HEK293T (cell line): ENCODE measurements at regions not wholly inside any gene's neighbourhood (a gene's known extent, or its start where the extent isn't known, plus 50 kb on each side); places are given as distances from the start of the nearest gene placed in this dataset.

Source experiments
- CTCF ChIA-PET: fragments of 350-600 bp; formaldehyde crosslinking; extraction: SDS; loops from one replicate; lab custom pipeline; 2021; ENCODE audit warnings: antibody characterized with exemption, inconsistent platforms; lab: Yijun Ruan, JAX
- POLR2A ChIA-PET: fragments of 350-600 bp; formaldehyde crosslinking; extraction: SDS; loops from one replicate; lab custom pipeline; 2020; ENCODE audit warnings: antibody characterized with exemption, inconsistent platforms; lab: Yijun Ruan, JAX
- DNase-seq: peaks from one replicate; pipeline ENCODE4 v3.0.0; 2012; ENCODE audit warnings: mixed read lengths; ENCODE audit errors: extremely low spot score
- ARNT ChIP-seq: fragments of 450-650 bp; IDR thresholded peaks from 2 replicates; pipeline ENCODE4 v1.6.1; 2017; ENCODE audit warnings: mild to moderate bottlenecking
- BHLHE40 ChIP-seq: fragments of 450-650 bp; IDR thresholded peaks from 2 replicates; pipeline ENCODE4 v1.6.1; 2016; ENCODE audit warnings: mild to moderate bottlenecking, moderate library complexity, borderline replicate concordance
- CTBP1 ChIP-seq: fragments of 450-650 bp; IDR thresholded peaks from 2 replicates; pipeline ENCODE4 v1.6.1; 2016; ENCODE audit warnings: borderline replicate concordance
- ELF4 ChIP-seq: fragments of 450-650 bp; IDR thresholded peaks from 2 replicates; pipeline ENCODE4 v1.6.1; 2017; ENCODE audit warnings: antibody characterized with exemption
- FOXA1 ChIP-seq: fragments of 450-650 bp; IDR thresholded peaks from 2 replicates; pipeline ENCODE4 v1.6.1; 2016; ENCODE audit warnings: mild to moderate bottlenecking
- FOXK2 ChIP-seq: fragments of 450-650 bp; IDR thresholded peaks from 2 replicates; pipeline ENCODE4 v1.6.1; 2016; ENCODE audit warnings: mild to moderate bottlenecking
- FOXM1 ChIP-seq: fragments of 450-650 bp; IDR thresholded peaks from 2 replicates; pipeline ENCODE4 v1.6.1; 2017; ENCODE audit warnings: mild to moderate bottlenecking, borderline replicate concordance
- HDGF ChIP-seq: fragments of 450-650 bp; IDR thresholded peaks from 2 replicates; pipeline ENCODE4 v1.6.1; 2017; ENCODE audit warnings: antibody characterized with exemption, borderline replicate concordance
- L3MBTL2 ChIP-seq: fragments of 450-650 bp; conservative IDR thresholded peaks from 2 replicates; pipeline ENCODE4 v1.6.1; 2016; ENCODE audit warnings: mild to moderate bottlenecking
- LEF1 ChIP-seq: fragments of 450-650 bp; IDR thresholded peaks from 2 replicates; pipeline ENCODE4 v1.6.1; 2017; ENCODE audit warnings: mild to moderate bottlenecking, borderline replicate concordance
- NFRKB ChIP-seq: fragments of 450-650 bp; IDR thresholded peaks from 2 replicates; pipeline ENCODE4 v1.6.1; 2016; ENCODE audit warnings: mild to moderate bottlenecking, moderate library complexity
- SP1 ChIP-seq: fragments of 450-650 bp; IDR thresholded peaks from 2 replicates; pipeline ENCODE4 v1.6.1; 2017
- SUZ12 ChIP-seq: fragments of 450-650 bp; IDR thresholded peaks from 2 replicates; pipeline ENCODE4 v1.6.1; 2016; ENCODE audit warnings: mild to moderate bottlenecking
- TARDBP ChIP-seq: fragments of 450-650 bp; IDR thresholded peaks from 2 replicates; pipeline ENCODE4 v1.6.1; 2016
- ZNF384 ChIP-seq: fragments of 450-650 bp; IDR thresholded peaks from 2 replicates; pipeline ENCODE4 v1.6.1; 2016
- TF ChIP-seq, protein P1 (sequence below): fragments of 450-650 bp; IDR thresholded peaks from 2 replicates; pipeline ENCODE4 v1.6.1; 2016

DNA sequence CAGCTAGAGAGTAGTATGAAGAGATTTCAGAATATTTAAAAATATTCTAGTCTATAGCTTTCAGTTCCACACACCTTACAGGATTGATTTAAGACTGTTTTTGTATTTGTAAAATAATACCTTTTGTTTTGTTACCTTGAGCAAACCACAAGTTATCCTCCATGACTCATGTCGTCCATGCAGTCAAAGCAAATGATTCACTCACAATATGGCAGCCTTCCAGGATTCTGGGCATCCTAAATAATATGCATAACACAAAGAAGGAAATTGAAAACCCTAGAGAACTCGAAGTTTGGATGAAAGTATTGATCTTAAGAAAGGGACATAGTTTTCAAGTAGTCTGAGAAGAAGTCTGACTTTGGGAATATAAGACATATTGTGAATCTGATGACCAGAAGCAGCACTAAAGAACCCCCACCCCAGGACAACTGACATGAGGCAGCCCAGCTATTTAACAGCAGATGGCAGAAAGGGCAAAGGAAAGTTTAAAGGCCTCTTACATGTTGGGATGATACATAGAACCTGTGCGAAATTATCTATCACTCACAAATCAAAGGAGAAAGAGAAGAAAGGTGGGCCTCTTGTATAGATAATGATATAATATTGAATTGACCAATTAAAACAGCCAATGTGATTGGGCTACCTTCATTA is 857.9 kb downstream of the BRINP3 start:
- ChIA-PET CTCF (no interaction called here), POLR2A (no interaction called here)
- TF ChIP-seq FOXM1 (no peak), HDGF (no peak), ZNF384 (no peak), FOXK2 (no peak), SP1 (no peak), ELF4 (no peak), LEF1 (no peak), NFRKB (no peak), ARNT (no peak), CTBP1 (no peak)
- TF ChIP-seq, protein P1, sequence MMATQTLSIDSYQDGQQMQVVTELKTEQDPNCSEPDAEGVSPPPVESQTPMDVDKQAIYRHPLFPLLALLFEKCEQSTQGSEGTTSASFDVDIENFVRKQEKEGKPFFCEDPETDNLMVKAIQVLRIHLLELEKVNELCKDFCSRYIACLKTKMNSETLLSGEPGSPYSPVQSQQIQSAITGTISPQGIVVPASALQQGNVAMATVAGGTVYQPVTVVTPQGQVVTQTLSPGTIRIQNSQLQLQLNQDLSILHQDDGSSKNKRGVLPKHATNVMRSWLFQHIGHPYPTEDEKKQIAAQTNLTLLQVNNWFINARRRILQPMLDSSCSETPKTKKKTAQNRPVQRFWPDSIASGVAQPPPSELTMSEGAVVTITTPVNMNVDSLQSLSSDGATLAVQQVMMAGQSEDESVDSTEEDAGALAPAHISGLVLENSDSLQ = no peak
- DNase-seq = no peak

DNA sequence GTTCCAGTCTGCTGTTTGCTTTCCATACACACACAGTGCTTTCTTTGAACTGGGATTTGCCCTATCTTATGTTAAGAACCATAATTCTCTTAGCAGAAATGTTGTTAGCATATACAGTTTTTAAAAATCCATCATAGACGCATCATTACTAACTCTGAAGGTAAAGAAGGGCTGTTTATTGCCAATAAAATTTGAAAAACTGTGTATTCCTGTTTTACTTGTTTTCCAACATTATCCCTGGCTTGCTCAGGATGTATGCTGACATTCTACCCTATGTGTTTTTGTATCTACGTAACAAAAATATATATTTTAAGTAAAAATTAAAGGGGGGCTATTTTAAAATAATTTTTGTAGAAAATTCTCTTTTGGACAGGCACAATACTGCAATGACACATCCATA is 857.2 kb downstream of the BRINP3 start:
- ChIA-PET POLR2A (no interaction called here), CTCF (no interaction called here)
- no peak for TF ChIP-seq L3MBTL2
- no peak for TF ChIP-seq SP1
- TF ChIP-seq FOXK2 = no peak
- no peak for TF ChIP-seq TARDBP
- TF ChIP-seq ZNF384 = no peak
- TF ChIP-seq SUZ12 = no peak
- TF ChIP-seq ARNT = no peak
- no peak for DNase-seq

DNA sequence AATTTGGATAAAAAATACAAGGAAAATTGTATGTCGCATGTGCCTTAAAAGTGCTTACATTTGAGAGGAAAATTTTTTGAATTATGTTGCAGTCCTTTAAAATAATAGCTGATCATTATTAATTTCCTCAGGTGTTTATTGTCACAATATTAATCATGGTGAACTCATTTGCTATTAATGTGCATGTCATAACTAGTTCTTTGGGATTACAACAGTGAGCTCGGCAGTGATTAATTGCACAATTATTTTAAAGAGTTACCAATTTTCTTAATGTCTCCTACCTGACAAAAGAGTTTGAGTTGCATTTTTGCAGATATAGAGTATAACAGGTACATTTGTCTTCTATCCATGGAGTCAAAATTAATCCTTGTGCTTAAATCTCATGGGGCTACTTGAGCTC is 854.3 kb downstream of the BRINP3 start:
- DNase-seq = no peak
- TF ChIP-seq HDGF (no peak), L3MBTL2 (no peak), BHLHE40 (no peak), SUZ12 (no peak), SP1 (no peak), ARNT (no peak), CTBP1 (no peak), LEF1 (no peak), ELF4 (no peak), TARDBP (no peak), ZNF384 (no peak), FOXA1 (no peak), FOXM1 (no peak), FOXK2 (no peak)
- TF ChIP-seq, protein P1 = no peak
- ChIA-PET CTCF (no interaction called here), POLR2A (no interaction called here)

DNA sequence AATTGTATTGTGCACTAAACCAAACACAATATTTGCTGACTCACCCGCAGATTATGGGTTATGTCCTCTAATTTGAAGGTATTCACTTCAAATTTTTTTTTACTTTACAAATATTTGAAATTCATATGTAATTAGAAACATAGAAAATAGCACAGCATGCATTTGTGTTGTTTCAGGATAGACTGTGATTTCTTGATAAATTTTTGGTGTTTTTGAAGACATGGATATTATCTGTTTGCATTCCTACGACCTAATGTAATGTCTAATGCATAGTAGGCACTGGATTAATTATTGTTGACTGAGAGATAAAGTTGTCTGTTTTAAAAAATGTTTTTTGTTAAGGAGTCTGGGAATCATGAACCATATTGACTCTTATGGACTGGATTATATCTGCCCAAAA is 850.2 kb downstream of the BRINP3 start:
- TF ChIP-seq TARDBP = no peak
- TF ChIP-seq L3MBTL2 = no peak
- no peak for TF ChIP-seq BHLHE40
- no peak for TF ChIP-seq NFRKB
- no peak for TF ChIP-seq ELF4
- TF ChIP-seq LEF1 = no peak
- TF ChIP-seq FOXA1 = no peak
- no peak for TF ChIP-seq SP1
- no peak for TF ChIP-seq FOXK2
- no peak for TF ChIP-seq SUZ12
- TF ChIP-seq, protein P1 = no peak
- no peak for TF ChIP-seq ZNF384
- no peak for TF ChIP-seq ARNT
- TF ChIP-seq HDGF = no peak
- ChIA-PET POLR2A (no interaction called here), CTCF (no interaction called here)
- DNase-seq = no peak

DNA sequence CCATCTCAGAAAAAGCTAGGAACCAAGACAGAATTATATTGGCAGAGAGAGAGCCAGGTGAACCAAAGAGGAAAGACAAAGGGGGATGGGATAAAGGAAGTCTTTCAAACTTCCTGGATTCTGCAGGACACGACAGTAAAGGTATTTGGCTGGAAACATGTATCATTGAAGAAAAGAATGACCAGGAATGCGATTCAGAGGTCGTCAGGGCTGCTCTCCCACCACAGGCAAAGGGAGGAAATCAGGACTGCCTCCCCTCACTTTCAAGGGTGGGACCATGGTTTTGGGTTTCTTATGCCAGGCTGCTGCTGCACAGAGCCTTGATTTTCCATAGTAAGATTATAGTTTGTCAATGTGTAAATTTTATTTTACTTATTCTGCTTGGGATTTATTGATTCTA is 848.8 kb downstream of the BRINP3 start:
- CTCF ChIA-PET = no interaction called here
- DNase-seq = no peak
- TF ChIP-seq FOXA1 (no peak), ARNT (no peak), SP1 (no peak), FOXM1 (no peak), SUZ12 (no peak), ELF4 (no peak), FOXK2 (no peak), L3MBTL2 (no peak), CTBP1 (no peak), LEF1 (no peak), TARDBP (no peak), HDGF (no peak), BHLHE40 (no peak), NFRKB (no peak), ZNF384 (no peak)
- TF ChIP-seq, protein P1 = no peak
- POLR2A ChIA-PET = interaction anchor here (0.7 kb wide), 1 partner anchor 14 kb away, joined by 3 read pairs; no protein-coding TSS in a partner anchor

DNA sequence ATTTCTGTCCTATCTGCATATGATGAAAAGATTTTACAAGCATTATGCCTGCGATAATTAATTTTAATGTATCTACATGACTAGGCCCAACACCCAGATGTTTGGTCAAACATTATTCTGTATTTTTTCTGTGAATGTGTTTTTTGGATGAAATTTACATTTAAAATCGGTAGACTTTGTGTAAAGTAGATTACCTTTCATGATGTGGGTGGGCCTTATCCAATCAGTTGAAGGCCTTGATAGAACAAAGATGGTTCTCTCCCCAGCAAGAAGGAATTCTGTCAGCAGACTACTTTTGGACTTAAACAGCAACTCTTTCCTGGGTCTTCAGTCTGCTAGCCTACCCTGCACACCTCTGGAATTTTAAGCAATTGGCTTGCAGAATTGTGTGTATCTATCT is 844.0 kb downstream of the BRINP3 start:
- CTCF ChIA-PET = no interaction called here
- TF ChIP-seq ARNT = no peak
- no peak for TF ChIP-seq SP1
- TF ChIP-seq FOXA1 = no peak
- TF ChIP-seq ZNF384 = no peak
- no peak for TF ChIP-seq HDGF
- POLR2A ChIA-PET = no interaction called here
- no peak for DNase-seq
